GM19043 (cell line): ENCODE measurements at regions not wholly inside any gene's neighbourhood (a gene's known extent, or its start where the extent isn't known, plus 50 kb on each side); places are given as distances from the start of the nearest gene placed in this dataset.
"Not testable (repeated sequence)": the region's sequence is repeated elsewhere in the genome, so short reads cannot be mapped to it uniquely, and the experiment has no call there.

Source experiments
- ATAC-seq: cut with Tn5 transposase; IDR thresholded peaks from one replicate; pipeline ENCODE4 v1.9.1; 2021; ENCODE audit warnings: low read depth; ENCODE audit not compliant: unreplicated experiment

GRCh38 chr12:92062539-92063493 lies 82.8 kb downstream of the BTG1 start:
- ATAC-seq, result no peak

- no peak for ATAC-seq
These were observed 84.6 kb downstream of the BTG1 start for GRCh38 chr12:92061061-92061460.

- ATAC-seq, result no peak
These were observed 85.7 kb downstream of the BTG1 start for GRCh38 chr12:92059960-92060359.

GRCh38 chr12:92058664-92059063 lies 87.0 kb downstream of the BTG1 start:
- no peak for ATAC-seq

GRCh38 chr12:92056756-92057155 lies 88.9 kb downstream of the BTG1 start:
- not testable (repeated sequence) for ATAC-seq

GRCh38 chr12:92056290-92056689 lies 89.4 kb downstream of the BTG1 start:
- ATAC-seq, result no peak

GRCh38 chr12:92055877-92056276 lies 89.8 kb downstream of the BTG1 start:
- no peak for ATAC-seq

GRCh38 chr12:92051441-92051840 lies 94.2 kb downstream of the BTG1 start:
- ATAC-seq, result no peak

- no peak for ATAC-seq
These were observed 96.2 kb downstream of the BTG1 start for GRCh38 chr12:92049403-92049802.

GRCh38 chr12:92047393-92047826 lies 98.2 kb downstream of the BTG1 start:
- no peak for ATAC-seq

- ATAC-seq, result no peak
These were observed 98.9 kb downstream of the BTG1 start for GRCh38 chr12:92046557-92047392.

GRCh38 chr12:92045852-92046251 lies 99.8 kb downstream of the BTG1 start:
- ATAC-seq, result no peak

GRCh38 chr12:92044435-92044834 lies 101.2 kb downstream of the BTG1 start:
- no peak for ATAC-seq

GRCh38 chr12:92042791-92043531 lies 102.7 kb downstream of the BTG1 start:
- no peak for ATAC-seq

- no peak for ATAC-seq
These were observed 103.9 kb downstream of the BTG1 start for GRCh38 chr12:92041742-92042141.

- no peak for ATAC-seq
These were observed 106.6 kb downstream of the BTG1 start for GRCh38 chr12:92039046-92039445.

GRCh38 chr12:92038476-92038875 lies 107.2 kb downstream of the BTG1 start:
- no peak for ATAC-seq

GRCh38 chr12:92036771-92037453 lies 108.7 kb downstream of the BTG1 start:
- ATAC-seq, result no peak

GRCh38 chr12:92036061-92036620 lies 109.5 kb downstream of the BTG1 start:
- no peak for ATAC-seq

GRCh38 chr12:92035477-92035876 lies 110.2 kb downstream of the BTG1 start:
- ATAC-seq, result no peak
